SHP77 treated with DMSO at 0.1 percent for 48 hours (cell line): ENCODE measurements at regions not wholly inside any gene's neighbourhood (a gene's known extent, or its start where the extent isn't known, plus 50 kb on each side); places are given as distances from the start of the nearest gene placed in this dataset.

ENCODE experiments used
- DNase-seq: peaks from one replicate; lab custom pipeline; 2025; lab: John Stamatoyannopoulos, UW

- no peak for DNase-seq
Observed at GRCh38 chr5:125750861-125751186, 672.4 kb upstream of the GRAMD2B start.

GRCh38 chr5:125756456-125756855, 666.8 kb upstream of the GRAMD2B start:
- no peak for DNase-seq

- DNase-seq: no peak
Observed at GRCh38 chr5:125766706-125767105, 656.5 kb upstream of the GRAMD2B start.

- no peak for DNase-seq
Observed at GRCh38 chr5:125775896-125776295, 647.3 kb upstream of the GRAMD2B start.

- DNase-seq: no peak
Observed at GRCh38 chr5:125776656-125777139, 646.5 kb upstream of the GRAMD2B start.

- DNase-seq: no peak
Observed at GRCh38 chr5:125778791-125779190, 644.4 kb upstream of the GRAMD2B start.

- DNase-seq: no peak
Observed at GRCh38 chr5:125785407-125785806, 637.8 kb upstream of the GRAMD2B start.

- no peak for DNase-seq
Observed at GRCh38 chr5:125786021-125786420, 637.2 kb upstream of the GRAMD2B start.

- no peak for DNase-seq
Observed at GRCh38 chr5:125793470-125793869, 629.7 kb upstream of the GRAMD2B start.

- no peak for DNase-seq
Observed at GRCh38 chr5:125794922-125795321, 628.3 kb upstream of the GRAMD2B start.

GRCh38 chr5:125798307-125798706, 624.9 kb upstream of the GRAMD2B start:
- DNase-seq: no peak

- DNase-seq: no peak
Observed at GRCh38 chr5:125812651-125813050, 610.6 kb upstream of the GRAMD2B start.

GRCh38 chr5:125813221-125813974, 609.8 kb upstream of the GRAMD2B start:
- DNase-seq: no peak

GRCh38 chr5:125814119-125814518, 609.1 kb upstream of the GRAMD2B start:
- DNase-seq: no peak

- DNase-seq: no peak
Observed at GRCh38 chr5:125823572-125823971, 599.6 kb upstream of the GRAMD2B start.

GRCh38 chr5:125826214-125826613, 597.0 kb upstream of the GRAMD2B start:
- no peak for DNase-seq

- no peak for DNase-seq
Observed at GRCh38 chr5:125829349-125829748, 593.9 kb upstream of the GRAMD2B start.

GRCh38 chr5:125833398-125833797, 589.8 kb upstream of the GRAMD2B start:
- DNase-seq: no peak

GRCh38 chr5:125834438-125835115, 588.6 kb upstream of the GRAMD2B start:
- no peak for DNase-seq

GRCh38 chr5:125835293-125836172, 587.7 kb upstream of the GRAMD2B start:
- no peak for DNase-seq

GRCh38 chr5:125836256-125836655, 587.0 kb upstream of the GRAMD2B start:
- no peak for DNase-seq

- DNase-seq: no peak
Observed at GRCh38 chr5:125837866-125838265, 585.3 kb upstream of the GRAMD2B start.

GRCh38 chr5:125847561-125847960, 575.6 kb upstream of the GRAMD2B start:
- DNase-seq: no peak
